Kidney epithelial cell (primary cell): ENCODE measurements at regions not wholly inside any gene's neighbourhood (a gene's known extent, or its start where the extent isn't known, plus 50 kb on each side); places are given as distances from the start of the nearest gene placed in this dataset.
"Not testable (repeated sequence)": the region's sequence is repeated elsewhere in the genome, so short reads cannot be mapped to it uniquely, and the experiment has no call there.

Experiments
- DNase-seq: peaks from one replicate; pipeline ENCODE4 v3.0.0-alpha.2; 2010; ENCODE audit warnings: low read depth
- H3K27me3 ChIP-seq: 2 replicates; pipeline ENCODE4 v1.6.0; 2011; ENCODE audit warnings: low read length; ENCODE audit not compliant: control insufficient read depth, insufficient read depth
- H3K36me3 ChIP-seq: 2 replicates; pipeline ENCODE4 v1.5.1; 2011; ENCODE audit warnings: low read length; ENCODE audit not compliant: control insufficient read depth, insufficient read depth
- H3K4me3 ChIP-seq: 2 replicates; pipeline ENCODE4 v1.5.1; 2011; ENCODE audit warnings: low read depth, mild to moderate bottlenecking, control low read depth, low read length
- CTCF ChIP-seq: IDR thresholded peaks from 2 replicates; pipeline ENCODE4 v1.5.1; 2011; ENCODE audit warnings: mild to moderate bottlenecking, moderate library complexity, low read length, control low read depth, inconsistent platforms; ENCODE audit not compliant: insufficient read depth, poor library complexity, severe bottlenecking

GRCh38 chr18:70390371-70391090 is 101.7 kb downstream of the SOCS6 start:
- no peaks in the 10 kb centered on the region for H3K27me3 ChIP-seq
- TF ChIP-seq CTCF: no peak
- H3K4me3 ChIP-seq: no peak overlapping the region
- H3K36me3 ChIP-seq: no peaks in the 10 kb centered on the region
- no peak for DNase-seq

- H3K4me3 ChIP-seq, DNase-seq, H3K36me3 ChIP-seq, H3K27me3 ChIP-seq: not testable (repeated sequence)
These were observed 100.2 kb downstream of the SOCS6 start for GRCh38 chr18:70389036-70389435.

GRCh38 chr18:70387027-70387426 is 98.2 kb downstream of the SOCS6 start:
- no peak for TF ChIP-seq CTCF
- no peaks in the 10 kb centered on the region for H3K36me3 ChIP-seq
- no peak for DNase-seq
- no peak overlapping the region for H3K4me3 ChIP-seq
- no peaks in the 10 kb centered on the region for H3K27me3 ChIP-seq

GRCh38 chr18:70386582-70386981 is 97.7 kb downstream of the SOCS6 start:
- Histone ChIP-seq H3K27me3 (no peaks in the 10 kb centered on the region), H3K4me3 (no peak overlapping the region), H3K36me3 (no peaks in the 10 kb centered on the region)
- DNase-seq: no peak
- TF ChIP-seq CTCF: no peak

- Histone ChIP-seq H3K4me3 (no peak overlapping the region), H3K36me3 (no peaks in the 10 kb centered on the region), H3K27me3 (no peaks in the 10 kb centered on the region)
- no peak for TF ChIP-seq CTCF
- no peak for DNase-seq
These were observed 96.6 kb downstream of the SOCS6 start for GRCh38 chr18:70385474-70385873.

- no peak for TF ChIP-seq CTCF
- no peaks in the 10 kb centered on the region for H3K27me3 ChIP-seq
- H3K4me3 ChIP-seq: no peak overlapping the region
- no peaks in the 10 kb centered on the region for H3K36me3 ChIP-seq
- peak; percentile 92 for DNase-seq
These were observed 95.4 kb downstream of the SOCS6 start for GRCh38 chr18:70384181-70384790.
